22Rv1 (cell line): ENCODE measurements at regions not wholly inside any gene's neighbourhood (a gene's known extent, or its start where the extent isn't known, plus 50 kb on each side); places are given as distances from the start of the nearest gene placed in this dataset.

Source experiments
- CTCF ChIP-seq: fragments of 450-650 bp; IDR thresholded peaks from 2 replicates; pipeline ENCODE4 v1.5.1; 2017; ENCODE audit warnings: mild to moderate bottlenecking
- ZFX ChIP-seq: fragments of 450-650 bp; IDR thresholded peaks from 2 replicates; pipeline ENCODE4 v1.6.1; 2017; ENCODE audit warnings: antibody characterized with exemption, borderline replicate concordance

DNA sequence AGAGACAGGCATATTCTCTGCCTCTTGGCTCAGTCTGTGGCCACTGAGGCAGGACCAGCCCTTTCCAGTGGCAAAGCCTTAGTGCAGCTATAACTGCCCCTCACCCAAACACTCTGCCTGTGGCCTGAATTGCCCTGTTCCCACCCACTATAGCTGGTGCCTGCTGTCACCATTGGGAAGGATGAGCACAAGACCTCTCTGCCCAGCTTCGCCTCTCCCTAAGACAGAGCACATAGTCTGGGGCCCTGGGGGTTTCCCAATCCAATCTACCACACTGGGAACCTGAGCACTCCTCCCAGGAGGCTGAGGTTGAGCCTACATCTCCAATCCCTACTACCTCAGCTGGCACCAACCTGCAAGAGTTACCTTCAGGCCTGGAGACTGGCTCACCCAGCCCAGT lies 670.4 kb downstream of the JRKL start:
- TF ChIP-seq CTCF (no peak), ZFX (no peak)
